Fibroblast of mammary gland (primary cell): ENCODE measurements at regions not wholly inside any gene's neighbourhood (a gene's known extent, or its start where the extent isn't known, plus 50 kb on each side); places are given as distances from the start of the nearest gene placed in this dataset.
"Not testable (repeated sequence)": the region's sequence is repeated elsewhere in the genome, so short reads cannot be mapped to it uniquely, and the experiment has no call there.

Source experiments
- DNase-seq: peaks from one replicate; pipeline ENCODE4 v3.0.0-alpha.2; 2010; ENCODE audit warnings: low read depth
- H3K4me3 ChIP-seq: 2 replicates; pipeline ENCODE4 v1.5.1; 2011; ENCODE audit warnings: low read depth, mild to moderate bottlenecking, low read length, moderate library complexity; ENCODE audit not compliant: control insufficient read depth

DNA sequence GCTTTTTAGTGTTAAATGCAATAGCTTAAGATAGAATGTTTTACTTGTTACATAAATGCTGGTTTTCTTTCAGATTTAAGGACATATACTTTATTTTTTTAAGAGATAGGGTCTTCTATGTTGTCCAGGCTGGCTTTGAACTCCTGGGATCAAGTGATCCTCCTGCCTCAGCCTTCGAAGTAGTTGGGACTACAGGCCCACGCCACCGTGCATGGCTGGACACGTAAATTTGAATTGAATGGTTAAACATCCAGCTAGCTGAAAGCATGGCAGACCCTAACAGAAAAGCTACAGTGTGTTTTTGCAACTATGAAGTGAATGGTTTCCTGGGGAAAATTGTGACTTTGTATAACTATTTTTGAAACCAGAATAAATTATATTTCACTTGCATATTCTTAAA, 2888.6 kb downstream of the RPIA start:
- DNase-seq: not testable (repeated sequence)

DNA sequence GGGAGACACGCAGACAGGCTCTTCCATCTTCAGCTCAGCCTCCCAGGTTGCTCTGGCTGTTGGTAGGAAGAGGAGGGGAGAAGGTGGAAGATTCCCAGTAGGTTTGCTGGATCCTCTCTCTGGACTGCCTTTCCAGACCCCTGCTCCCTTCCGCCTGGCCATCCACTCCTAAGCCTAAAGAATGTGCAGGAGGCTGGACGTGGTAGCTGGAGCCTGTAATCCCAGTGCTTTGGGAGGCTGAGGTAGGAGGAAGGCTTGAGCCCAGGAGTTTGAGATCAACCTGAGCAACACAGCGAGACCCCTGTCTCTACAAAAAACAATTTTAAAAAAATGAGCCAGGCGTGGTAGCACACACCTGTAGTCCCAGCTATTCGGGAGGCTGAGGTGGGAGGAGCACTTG, 2895.6 kb downstream of the RPIA start:
- not testable (repeated sequence) for DNase-seq, H3K4me3 ChIP-seq

More for the DNA sequence above, 2888.6 kb downstream of the RPIA start:
- not testable (repeated sequence) for H3K4me3 ChIP-seq

DNA sequence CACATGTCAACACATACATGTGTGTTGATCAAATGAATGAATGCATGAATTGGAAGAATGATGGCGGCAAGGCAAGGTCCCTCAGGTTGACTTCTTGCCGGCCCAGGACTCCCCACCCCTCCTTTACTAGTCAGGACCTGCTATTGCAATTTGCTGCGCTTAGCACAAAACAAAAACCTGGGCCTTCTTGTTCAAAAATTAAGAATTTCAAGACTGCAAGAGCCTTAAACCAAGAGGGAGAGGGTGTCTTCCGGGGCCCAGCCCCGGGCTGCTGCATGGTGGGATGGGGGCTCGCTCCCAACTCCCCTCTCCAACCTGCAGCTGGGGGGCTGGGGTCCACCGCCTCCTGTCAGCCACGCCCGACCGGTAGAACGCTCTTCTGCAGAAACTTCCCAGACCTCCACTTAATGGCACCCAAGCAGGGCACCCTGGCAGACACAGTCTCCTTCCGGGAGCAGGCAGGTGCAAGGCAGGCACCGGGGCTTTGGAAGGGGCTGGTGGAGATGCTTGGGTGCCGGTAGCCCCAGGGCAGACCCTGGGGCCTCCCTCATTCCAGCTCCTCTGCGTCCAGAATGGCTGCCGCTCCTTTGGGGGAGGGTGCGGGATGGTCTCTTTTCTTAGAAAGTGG, 2896.5 kb downstream of the RPIA start:
- DNase-seq: not testable (repeated sequence)

DNA sequence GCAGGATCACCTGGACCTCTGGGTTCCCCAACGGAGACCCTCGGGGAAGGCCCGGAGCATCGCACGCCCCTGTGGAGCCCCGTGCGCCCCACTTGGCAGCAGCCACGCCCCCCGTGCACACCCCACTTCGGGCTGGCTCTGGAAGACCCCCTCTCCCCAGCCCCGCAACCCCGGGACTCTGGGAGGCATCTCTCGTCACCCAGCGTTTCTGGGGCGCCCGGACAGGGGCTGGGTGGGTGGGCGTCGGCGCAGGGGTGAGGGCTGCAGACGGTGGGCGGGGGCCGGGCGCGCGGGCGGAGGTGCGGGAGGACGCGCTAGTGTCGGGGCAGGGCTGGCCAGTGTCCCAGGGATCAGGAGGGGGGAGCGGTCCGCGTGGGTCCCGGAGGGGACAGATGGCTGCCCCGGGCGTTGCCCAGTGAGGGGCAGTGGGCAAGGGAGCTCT, 2897.3 kb downstream of the RPIA start:
- H3K4me3 ChIP-seq, DNase-seq: not testable (repeated sequence)

More for the DNA sequence above, 2896.5 kb downstream of the RPIA start:
- H3K4me3 ChIP-seq: not testable (repeated sequence)

DNA sequence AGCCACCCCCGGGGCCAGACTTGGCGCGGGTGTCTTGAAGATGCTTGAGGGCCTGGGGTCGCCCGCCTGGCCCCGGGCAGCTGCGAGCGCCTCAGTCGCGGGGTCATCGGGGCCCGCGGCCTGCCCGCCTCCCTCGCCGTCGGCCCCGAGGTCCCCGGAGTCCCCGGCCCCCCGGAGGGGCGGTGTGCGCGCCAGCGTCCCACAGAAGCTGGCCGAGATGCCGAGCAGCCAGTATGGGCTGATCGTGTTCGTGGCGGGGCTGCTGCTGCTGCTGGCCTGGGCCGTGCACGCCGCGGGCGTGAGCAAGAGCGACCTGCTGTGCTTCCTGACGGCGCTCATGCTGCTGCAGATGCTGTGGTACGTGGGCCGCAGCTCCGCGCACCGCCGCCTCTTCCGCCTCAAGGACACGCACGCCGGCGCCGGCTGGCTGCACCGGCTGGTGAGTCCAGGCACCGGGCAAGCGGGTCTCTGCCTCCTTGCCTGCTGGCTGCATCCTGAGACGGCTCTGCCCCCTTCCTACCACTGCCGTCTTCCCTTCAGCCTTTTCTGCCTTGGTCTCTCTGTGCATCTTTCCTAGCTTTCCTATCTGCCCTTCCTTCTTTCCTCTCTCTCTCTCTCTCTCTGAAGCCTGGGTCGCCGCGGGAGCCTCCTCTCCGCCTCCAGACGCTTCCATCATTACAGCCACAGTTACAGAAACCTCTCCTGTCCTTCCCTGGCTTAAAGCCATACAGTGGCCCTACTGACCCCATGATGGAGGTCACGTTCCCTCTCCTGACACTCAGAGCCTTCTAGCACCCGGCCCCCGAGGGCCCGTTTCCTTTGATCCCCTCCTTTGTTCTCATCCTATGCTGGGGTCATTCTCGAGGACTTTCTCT, 2898.2 kb downstream of the RPIA start:
- not testable (repeated sequence) for DNase-seq, H3K4me3 ChIP-seq

DNA sequence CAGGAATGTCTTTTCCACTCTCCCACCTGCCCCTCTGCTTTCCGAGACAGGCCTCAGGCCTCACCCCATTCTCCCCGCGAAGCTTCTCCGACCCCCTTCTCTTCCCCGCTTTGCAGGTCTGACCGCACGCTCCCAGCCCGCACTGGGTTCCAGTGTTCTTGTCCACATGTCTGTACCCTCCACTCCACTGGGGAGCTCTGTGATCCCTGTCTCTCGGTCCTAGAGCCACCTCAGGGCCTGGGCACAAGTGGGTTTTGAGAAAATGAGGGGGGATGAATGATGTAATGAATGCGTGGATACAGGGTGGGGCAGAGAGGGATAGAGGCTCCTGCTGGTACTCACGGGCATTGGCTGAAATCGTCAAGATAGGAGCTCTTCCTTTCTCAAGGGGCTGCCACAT, 2898.9 kb downstream of the RPIA start:
- not testable (repeated sequence) for DNase-seq, H3K4me3 ChIP-seq

DNA sequence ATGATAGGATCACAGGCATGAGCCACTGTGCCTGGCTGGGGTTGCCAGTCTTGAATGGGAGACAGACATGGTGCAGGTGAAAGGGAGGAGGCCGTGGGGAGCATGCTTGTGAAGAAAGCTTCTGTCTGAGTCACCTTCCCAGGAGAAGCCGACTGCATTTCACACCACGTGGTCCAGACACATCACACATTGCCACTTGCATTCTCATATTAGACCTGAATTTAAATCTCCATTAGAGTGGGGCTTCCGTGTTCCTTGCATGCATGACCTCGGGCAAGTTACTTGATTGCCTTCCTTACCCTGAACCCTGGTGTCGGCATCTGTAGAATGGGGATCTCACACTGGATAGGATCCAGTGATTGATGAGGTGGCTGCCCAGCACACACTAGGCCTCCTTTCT, 2899.6 kb downstream of the RPIA start:
- H3K4me3 ChIP-seq, DNase-seq: not testable (repeated sequence)

DNA sequence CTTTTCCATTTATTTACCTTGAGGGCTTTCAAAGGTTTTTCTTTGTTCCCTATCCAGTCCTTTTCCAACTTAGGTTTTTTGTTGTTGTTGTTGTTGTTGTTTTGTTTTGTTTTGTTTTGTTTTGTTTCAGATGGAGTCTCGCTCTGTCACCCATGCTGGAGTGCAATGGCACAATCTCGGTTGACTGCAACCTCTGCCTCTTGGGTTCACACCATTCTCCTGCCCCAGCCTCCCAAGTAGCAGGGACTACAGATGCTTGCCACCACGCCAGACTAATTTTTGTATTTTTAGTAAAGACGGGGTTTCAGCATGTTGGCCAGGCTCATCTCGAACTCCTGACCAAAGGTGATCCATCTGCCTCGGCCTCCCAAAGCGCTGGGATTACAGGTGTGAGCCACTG, 2906.0 kb downstream of the RPIA start:
- not testable (repeated sequence) for DNase-seq, H3K4me3 ChIP-seq

DNA sequence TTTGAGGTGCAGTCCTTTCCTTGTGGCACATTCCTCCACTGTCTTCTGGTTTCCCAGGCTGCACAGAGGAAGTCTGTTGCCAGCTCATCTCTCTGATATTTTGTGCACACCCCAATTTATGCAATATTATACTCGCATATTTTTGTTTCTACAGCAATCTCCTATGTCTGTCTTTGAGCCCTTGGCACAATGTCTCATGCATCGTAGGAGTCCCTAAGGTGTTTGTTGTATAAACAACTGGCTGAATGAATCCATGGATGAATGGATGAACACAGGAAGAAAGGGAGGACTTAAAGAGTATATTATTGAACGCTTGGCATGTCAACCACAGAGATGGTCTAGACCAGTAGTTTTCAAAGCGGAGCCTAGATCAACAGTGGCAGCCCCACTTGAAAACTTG, 2907.0 kb downstream of the RPIA start:
- peak; percentile 37 for DNase-seq

DNA sequence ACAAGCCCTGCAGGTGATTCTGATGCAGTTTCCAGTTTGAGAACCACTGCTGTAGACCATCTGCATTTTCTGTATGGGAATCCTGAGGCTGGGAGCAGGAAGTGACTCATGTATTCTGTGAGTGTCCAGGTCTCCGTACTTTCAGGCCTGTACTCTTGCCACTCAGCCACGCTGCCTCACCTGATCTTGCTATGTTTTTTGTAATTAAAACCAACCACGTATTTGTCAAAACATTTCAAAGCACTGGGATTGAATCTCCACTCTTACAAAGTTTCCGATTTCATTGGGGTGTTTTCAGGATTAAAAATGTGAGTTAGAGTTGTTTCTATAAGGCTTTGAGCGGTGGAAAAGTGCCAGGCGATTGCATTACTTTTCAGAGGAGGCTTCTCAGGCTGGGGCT, 2907.5 kb downstream of the RPIA start:
- not testable (repeated sequence) for DNase-seq, H3K4me3 ChIP-seq

More for the DNA sequence above, 2907.0 kb downstream of the RPIA start:
- not testable (repeated sequence) for H3K4me3 ChIP-seq

DNA sequence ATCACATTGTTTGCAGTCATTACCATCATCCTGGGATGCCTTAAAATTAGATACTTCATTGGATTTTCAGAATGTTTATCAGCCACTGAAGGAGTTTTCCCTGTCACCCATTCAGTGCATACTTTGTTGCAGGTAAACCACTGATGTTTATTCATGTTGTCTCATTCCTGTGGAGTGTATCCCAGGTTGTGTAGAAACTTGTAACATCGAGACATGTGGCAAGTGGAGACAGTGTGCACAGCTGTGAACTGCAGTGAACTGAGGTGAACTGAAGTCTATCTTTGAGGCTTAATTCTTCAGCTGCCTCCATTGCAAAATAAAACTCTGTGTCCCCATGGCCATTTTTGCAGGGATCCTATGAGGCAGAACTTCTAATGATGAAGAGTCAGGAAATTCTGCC, 2911.4 kb downstream of the RPIA start:
- DNase-seq, H3K4me3 ChIP-seq: not testable (repeated sequence)

DNA sequence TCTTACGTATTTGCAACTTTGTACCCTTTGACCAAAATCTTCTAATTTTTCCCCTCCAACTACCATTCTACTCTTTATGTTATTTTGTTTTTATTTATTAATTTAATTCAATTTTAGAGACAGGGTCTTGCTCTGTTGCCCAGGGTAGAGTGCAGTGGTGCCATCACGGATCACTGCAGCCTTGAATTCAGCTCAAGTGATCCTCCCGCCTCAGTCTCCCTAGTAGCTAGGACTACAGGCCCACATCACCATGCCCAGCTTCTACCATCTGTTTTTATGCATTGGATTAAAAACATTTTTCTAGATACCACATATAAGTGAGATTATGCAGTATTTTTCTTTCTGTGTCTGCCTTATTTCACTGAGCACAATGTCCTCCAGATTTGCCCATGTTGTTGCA, 2912.5 kb downstream of the RPIA start:
- not testable (repeated sequence) for DNase-seq, H3K4me3 ChIP-seq

DNA sequence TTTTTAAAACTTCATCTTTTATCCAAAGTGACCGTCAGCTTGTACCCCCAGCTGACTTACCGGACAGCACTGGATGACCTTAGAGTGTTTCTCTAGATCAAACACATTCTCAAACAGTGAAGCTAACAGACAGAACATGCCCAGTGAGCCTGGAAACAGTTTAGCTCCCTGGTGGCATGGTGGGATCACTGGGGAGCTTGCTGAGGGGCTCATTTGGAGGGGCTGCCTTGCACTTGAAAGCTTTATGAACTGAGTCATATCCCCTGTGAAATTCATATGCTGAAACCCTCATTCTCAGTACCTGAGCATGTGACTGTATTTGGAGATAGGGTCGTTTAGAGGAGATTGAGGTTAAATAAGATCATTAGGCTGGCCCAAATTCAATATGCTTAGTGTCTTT, 2913.2 kb downstream of the RPIA start:
- H3K4me3 ChIP-seq, DNase-seq: not testable (repeated sequence)

DNA sequence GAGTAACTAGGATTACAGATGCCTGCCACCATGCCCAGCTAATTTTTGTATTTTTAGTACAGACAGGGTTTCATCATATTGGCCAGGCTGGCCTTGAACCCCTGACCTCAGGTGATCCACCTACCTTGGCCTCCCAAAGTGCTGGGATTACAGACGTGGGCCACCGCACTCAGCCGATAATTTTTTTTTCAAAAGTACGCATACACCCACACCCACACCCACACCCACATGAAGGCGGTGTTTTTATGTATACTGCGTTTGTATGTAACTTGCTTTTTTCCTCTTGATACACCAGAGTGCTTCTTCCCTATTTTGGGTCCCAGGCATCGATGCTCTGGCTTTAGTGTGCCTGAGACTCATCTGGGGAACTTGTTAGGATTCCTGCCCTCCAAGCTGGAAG, 2932.3 kb downstream of the RPIA start:
- not testable (repeated sequence) for H3K4me3 ChIP-seq, DNase-seq

DNA sequence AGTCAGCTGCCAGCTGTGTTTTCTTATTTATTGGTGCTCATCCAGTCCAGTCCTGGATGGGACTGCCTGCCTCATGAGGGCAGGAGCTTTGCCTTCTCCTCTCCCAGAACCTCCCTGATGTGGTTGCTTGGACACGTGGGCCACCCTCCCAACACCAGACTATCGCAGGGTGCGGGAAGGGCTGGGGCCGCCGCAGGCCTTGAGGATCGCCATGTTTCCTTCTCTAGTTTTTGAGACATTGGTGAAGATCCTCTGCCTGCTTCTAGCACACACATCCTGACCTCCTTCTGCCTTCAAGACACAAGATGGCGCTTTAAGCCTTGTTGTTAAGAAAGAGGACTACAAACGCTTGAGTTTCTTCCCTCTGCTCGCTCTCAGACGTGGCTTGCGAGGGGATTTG, 2937.0 kb downstream of the RPIA start:
- H3K4me3 ChIP-seq, DNase-seq: not testable (repeated sequence)

DNA sequence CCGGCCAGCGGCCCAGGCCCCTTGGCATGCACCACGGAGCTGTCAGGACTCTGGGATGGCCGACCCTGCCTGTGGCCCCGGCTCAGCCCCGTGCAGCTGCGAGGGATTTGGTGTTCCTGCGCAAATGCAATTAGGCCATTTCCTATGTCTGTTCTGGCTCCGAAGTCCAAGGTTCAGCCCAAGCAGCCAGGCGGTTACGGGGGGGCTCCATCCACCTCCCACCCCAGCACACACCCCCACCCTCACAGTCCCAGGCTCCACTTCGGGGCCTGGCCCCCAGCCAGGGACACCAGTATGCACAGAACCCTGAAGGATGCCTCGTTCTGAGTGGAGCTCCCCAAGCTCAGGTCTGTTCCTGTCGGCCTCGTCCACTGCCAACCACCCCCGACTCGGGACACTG, 2965.7 kb downstream of the RPIA start:
- peak; percentile 85 for DNase-seq
- H3K4me3 ChIP-seq: not testable (repeated sequence)

DNA sequence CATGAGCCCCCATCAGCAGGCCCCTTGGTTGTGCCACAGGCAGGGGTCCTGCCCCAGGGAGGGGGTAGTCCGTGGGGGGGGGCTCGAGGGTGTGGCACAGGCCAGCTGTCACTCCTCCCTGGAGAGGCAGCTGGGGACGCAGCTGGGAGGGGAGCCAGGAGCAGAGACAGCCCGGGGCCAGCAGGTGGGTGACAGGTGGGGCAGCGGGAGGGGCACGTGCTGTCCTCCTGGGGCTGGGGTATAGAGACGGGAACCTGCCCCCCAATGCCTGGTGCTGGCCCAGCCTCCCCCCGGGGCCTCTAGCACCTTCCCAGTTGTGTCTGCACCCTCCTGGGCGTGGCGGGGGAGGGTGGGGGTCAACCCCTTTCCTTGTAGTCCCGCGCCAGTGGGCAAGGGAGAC, 2966.9 kb downstream of the RPIA start:
- peak overlapping the region; percentile 12 for H3K4me3 ChIP-seq
- DNase-seq: not testable (repeated sequence)

DNA sequence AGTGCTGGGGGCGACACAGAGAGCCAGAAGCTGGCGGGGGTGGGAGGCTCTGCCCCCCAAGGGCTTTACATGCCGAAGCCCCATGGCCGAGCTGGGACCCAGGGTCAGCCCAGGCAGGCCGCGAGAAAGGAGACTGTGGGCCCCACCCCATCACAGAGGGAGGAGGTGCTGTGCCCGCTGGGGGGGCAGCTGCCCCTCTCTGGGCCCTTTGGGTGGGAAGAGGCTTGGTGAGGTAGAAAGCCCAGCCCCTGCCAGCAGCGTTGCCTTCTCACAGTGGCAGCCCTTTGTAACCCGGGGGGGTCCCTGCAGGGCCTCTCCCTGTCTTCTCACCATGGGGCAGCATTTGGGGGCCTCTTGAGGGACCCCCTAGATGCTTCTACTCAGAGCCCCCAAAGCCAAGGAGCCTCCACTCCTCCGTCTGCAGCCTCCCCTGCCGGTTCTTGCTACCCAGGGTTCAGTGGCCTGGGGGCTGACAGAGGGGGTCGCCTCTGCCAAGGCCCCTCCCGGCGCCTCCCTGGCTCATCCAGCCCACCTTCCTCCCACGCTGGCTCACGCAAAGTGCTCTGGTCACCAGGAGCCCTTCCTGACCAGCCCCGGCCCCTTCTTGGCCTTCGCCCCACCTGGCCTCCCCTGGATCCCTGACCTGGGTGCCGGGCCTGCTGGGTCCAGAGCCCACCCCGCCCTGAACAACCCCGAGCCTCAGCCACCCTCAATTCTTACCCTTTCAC, 2967.9 kb downstream of the RPIA start:
- DNase-seq: not testable (repeated sequence)
- peak overlapping the region; percentile 33 for H3K4me3 ChIP-seq

DNA sequence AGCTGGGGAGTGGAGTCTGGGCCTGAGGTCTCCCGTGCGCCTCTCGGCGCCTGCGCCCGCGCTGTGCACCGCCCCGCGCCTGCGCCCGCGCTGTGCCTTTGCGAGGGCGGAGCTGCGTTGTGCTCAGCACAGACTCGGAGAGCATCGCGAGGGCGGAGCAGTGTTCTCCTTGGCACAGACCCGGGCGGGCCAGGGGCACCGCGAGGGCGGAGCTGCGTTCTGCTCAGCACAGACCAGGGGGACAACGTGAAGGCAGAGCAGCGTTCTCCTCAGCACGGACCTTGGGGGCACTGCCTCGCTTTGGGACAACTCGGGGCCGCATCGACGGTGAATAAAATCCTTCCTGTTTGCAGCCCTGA, 2968.4 kb downstream of the RPIA start:
- H3K4me3 ChIP-seq: peak overlapping the region; percentile 20
- DNase-seq: peak; percentile 27
